CD4-positive, alpha-beta T cell treated with Interferon alpha-2 for 1 hour (primary cell): ENCODE measurements at regions not wholly inside any gene's neighbourhood (a gene's known extent, or its start where the extent isn't known, plus 50 kb on each side); places are given as distances from the start of the nearest gene placed in this dataset.

Experiments used
- DNase-seq, 2 donors: peaks; one replicate each; pipeline ENCODE4 v3.0.0-alpha.2; 2020 to 2022

DNA sequence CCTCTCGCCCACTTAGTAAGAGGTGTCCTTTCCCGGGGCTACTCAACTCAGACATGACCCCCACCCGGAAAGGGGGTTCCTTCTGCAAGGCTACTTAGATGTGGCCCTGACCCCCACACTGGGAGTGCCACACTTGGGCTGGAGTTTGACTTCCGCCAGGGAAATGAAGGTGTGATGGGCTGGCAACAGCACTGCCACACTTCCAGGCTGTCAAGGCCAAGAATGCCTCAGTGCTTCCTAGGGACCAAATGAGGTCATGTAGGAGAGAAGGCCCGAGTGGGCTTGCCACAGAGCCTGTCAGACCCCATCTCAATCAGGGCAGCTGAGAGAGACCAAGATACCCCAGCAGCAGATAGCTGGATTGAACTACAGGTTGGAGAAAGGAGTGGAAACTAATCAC is 55.5 kb downstream of the DRD1 start:
- DNase-seq, result no peak

DNA sequence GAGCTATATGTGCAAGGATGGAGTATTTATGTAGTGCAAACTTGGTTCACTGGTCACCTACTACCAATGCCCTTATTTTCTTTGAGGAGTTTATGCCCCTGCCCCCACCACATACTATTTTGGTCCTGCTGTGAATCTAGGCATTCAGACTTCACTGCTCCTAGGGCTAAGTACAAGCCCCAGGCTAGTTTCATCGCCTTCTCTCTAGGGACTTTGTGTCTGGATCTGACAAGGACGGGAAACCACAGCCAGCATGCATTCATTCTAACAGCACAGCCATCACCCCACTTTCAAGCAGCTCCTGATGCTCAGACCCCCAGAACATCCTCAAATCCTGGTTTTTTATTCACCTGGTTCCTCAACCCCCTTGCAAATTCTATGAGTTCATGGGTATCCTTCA is 56.8 kb downstream of the DRD1 start:
- no peak for DNase-seq

DNA sequence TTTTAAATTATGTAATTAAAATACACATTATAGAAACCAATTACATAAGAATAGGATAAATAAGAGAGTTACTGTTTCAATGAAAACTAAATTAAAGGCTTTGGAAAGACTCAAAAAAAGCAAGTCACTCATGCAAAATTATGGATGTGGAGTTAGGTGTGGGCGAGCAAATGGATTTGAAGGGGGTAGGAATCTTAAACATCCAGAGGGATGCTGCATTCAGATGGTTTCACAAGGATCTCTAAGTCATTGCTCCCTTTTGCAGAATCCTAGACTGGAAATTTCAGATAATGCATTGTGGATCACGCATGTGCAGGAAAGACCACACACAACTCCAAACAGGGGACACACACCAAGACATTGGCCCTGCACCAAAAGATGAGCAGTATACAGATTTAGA is 57.5 kb downstream of the DRD1 start:
- no peak for DNase-seq

DNA sequence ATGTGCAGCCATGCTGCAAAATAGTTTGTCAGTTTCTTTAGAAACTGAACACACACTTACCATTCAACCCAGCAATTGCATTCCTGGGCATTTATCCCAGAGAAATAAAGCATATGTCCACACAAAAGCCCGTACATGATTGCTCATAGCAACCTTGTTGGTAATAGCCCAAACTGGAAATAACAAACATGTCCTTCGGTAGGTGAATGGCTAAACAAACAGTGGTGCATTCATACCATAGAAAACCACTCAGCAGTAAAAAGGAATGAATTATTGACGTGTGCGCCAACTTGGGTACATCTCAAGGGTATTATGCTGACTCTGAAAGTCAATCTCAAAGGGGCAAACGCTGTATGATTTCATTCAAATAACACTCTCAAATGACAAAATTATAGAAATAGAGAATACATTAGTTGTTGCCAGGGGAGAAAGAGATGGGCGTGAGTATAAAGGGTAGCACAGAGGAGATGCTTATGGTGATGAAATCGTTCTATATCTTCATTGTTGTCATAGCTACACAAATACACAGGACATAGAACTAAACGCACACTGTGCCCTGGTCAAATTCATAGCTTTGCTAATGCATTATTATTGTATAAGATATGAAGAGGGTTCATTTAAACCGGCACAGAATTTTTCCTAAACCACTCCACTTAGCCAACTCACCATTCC is 58.2 kb downstream of the DRD1 start:
- no peak for DNase-seq

DNA sequence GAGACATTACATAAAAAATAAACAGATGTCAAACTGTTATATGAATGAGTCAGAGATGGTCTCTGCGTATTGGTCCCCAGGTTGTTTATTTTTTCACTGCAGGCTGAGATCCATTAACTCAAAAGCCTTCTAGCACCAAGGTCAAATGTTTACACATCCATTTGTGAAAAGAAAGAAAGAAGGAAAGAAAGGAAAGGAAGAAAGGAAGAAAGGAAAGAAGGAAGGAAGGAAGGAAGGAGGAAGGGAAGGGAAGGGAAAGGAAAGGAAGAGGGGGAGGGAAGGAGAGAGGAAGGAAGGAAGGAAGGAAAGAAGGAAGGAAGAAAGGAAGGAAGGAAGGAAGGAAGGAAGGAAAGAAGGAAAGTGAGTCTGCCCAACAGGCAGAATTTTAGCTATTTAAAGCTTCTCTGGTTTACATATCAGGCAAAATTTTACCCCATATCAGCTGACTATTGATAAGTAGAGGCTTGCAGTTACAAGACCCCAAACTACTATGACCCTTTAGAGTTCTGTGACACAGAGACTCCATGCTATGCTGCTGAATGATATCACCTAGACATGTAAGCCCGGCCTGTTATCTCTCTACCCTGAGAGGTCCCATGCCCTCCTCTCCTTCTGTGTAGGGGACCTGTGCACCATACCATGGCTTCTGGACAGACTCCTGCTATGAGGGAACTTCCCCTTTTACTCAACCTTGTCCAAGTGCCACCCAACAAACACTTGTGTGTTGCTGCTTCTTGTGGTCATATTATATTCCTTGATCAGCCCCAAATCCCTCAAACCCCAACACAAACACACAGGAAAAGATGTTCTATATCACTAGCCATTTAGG is 59.0 kb downstream of the DRD1 start:
- no peak for DNase-seq

DNA sequence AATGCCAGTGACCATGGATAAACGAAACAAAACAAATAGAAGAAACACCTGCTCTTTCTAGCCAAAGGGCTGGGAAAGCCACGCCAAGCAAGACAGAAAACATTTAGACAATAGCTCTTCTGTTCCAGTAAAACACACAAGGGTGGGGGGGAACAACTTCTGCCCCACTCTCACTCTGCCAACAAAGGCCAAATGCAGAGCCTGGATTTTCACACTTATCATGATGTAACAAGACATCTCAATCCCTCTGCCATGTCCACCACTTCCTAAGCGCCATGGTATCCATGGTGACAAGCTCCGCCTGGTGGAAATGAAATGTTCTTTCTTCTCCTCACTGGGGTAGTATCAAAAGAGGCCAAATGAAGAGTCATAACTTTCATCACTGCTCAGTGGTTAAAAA is 60.6 kb downstream of the DRD1 start:
- no peak for DNase-seq

DNA sequence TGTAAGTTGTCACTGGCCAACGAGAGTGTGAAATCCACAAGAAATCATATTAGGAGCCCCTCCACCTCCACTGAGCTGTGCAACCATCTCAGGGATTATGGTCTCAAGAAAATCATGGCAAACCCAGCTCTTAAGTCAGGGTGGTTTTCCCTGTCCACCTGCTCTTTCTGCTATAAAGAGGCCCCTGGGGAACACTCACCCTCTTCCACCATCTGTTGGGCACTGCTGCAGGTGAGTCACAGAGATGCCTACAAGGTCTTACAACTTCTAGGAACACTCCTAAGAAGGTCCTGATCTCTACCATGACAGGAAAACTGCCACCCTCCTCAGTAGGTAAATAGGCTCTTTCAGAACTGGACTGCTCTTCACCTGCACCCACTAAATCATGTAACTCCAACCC is 61.8 kb downstream of the DRD1 start:
- DNase-seq, result no peak

DNA sequence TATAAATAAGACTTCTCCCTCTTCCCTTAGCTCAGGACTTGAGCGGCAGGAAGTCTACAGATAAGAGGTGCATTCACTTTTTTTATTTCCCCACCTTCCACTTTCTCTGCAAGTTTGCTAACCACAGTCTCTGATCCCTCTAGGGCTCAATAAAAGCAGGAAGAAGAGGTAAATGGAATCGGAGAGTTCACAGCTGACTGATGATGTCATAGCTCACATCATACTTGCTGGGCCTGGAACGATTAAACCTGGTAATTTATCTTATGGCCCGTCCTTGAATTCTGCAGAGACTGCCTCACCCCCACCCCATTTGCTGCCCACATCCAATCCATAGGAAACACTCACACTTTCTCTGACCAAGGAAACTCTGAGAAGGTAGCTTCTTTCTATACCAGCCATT is 62.9 kb downstream of the DRD1 start:
- DNase-seq, result no peak

DNA sequence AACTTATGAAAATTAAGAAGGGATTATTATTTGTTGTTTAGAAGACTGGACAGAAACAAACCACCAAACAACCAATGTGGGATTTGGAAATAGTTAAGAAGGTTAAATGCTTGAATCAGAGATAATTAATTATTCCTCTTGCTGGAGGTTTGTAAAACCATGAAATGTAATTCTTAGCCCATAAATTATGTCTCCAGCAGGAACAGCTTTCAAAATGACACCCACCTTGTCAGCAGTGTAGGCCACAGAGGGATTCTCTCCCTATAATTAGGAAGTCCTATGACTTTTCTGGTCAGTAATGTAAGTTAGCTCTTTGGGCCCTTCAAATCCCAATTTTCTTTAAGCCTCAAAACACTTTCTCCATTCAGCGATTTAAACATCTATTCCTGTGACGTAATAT is 63.3 kb downstream of the DRD1 start:
- DNase-seq, result no peak

DNA sequence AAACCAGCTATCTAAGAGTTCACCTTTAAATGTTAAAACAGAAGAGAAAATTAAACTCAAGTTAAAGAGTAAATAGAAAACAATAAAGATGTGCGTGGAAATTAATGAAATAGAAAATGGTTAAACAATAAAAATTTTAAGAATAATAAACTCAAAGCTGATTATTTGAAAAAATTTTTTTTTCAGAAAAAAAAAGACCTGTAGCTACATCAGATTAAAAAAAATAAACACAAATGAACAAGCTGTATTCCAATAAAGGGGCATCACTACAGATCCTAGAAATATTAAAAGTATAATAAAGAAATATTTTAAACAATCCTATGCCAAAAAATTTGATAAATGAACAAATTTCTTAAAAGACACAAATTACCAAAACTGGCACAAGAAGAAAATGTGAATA is 64.1 kb downstream of the DRD1 start:
- DNase-seq, result no peak

DNA sequence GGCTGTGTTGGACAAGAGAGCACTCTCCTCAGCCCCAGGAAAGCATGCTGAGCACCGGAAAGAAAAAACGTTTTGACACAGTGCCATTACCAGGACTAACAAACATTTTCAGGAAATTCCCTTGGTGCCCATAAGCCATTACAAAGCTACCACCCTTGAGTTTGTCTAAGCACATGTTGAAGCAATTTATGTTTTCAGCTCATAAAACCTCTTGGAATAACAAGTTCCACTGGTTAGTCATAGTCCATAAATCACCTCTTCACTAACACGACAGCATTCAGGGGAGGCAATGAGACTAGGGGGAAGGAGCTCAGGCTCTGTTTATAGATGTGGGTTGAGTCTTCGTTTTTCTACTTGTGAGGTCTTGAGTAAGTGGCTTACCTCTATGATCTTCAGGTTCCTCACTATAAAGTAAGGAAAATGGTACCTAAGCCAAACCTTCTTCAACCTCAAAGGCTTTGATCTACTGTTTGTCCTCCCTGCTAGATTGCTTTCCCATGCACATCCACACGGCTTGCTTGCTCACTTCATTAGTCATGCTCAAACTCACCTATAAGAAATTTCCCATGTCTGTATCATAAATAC is 65.4 kb downstream of the DRD1 start:
- DNase-seq, result no peak

DNA sequence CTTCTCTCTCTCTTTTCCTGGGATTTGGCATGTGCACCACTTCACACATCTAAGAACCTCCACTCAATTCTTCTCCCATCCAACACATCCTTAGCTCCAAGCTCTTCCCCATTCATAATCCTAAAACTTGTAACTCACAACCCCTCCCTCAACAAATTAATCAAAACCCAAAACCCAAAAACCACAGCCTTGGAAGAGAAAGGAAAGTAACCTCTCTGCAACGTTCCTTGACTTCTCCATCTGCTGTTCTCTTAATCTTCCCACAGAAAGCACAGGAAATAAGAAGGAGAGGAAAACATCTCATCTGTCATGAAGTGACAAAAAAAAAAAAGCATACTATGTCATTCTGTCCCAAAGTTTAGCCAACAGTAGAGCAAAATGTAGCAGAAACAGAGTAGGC is 66.2 kb downstream of the DRD1 start:
- no peak for DNase-seq

DNA sequence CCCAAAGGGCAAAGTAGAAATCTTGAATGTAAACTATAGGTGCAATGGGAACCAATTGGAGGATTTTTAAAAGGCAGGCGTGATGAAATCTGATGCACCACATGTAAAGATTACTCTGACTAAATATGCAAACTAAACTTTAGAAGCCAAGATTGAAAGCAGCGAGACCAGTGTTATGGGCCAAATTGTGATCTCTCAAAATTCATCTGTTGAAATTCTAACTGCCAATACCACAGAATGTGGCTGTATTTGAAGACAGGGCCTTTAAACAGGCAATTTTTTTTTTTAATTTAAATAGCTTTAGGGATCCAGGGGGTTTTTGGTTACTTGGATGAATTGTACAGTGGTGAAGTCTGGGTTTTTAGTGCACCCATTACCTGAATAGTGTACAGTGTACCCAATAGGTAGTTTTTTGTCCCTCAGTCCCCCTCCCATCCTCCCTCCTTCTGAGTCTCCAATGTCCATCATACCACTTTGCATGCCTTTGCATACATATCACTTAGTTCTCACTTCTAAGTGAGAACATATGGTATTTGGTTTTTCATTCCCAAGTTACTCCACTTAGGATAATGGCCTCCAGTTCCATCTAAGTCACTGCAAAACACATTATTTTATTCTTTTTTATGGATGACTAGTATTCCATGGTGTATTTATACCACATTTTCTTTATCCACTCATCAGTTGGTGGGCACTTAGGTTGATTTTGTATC is 69.7 kb downstream of the DRD1 start:
- no peak for DNase-seq

DNA sequence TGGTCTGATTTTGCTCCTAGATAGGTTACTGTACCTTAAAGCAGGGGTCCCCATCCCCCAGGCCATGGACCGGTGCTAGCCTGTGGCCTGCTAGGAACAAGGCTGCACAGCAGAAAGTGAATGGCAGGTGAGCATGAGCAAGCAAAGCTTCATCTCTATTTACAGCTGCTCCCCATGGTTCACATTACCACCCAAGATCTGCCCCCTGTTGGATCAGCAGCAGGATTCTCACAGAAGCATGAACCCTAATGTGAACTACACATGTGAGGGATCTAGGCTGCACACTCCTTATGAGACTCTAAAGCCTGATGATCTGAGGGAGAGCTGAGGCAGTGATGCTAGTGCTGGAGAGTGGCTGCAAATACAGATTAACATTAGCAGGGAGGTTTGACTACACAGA is 78.1 kb downstream of the DRD1 start:
- no peak for DNase-seq

DNA sequence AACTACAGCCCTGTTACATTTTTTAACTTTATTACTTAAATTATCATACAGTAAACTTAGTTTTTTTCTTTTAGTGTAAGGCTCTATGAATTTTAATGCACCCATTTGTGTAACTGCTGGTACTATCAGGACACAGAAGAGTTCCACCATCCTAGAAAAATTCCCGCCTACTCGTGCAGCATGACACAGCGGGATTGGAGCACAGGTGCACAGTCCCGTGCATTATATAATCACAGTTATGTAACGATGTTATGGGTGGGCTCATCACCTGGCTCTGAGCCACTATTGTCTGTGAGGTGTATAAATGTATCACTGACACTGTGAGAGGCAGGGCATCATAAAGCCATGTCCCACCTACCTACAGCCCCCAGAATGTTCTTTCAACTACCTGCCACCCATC is 80.7 kb downstream of the DRD1 start:
- DNase-seq, result no peak

DNA sequence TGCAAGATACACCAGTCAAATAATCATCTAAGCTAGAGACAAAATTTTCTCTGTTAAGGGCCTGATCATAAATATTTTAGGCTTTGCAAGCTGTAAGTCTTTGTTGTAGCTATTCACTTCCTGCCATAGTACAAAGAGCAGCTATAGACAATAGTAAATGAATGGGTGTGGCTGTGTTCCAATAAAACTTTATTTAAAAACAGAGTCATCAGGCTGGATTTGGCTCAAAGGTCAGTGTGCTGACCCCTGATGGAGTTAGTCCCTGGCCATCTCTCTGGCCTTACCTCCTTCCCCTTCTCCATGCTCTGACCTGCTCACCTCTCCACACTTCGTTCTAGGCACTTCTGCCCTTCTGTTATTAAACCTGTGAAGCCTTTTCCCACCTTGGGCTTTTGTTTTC is 86.0 kb downstream of the DRD1 start:
- DNase-seq, result no peak

DNA sequence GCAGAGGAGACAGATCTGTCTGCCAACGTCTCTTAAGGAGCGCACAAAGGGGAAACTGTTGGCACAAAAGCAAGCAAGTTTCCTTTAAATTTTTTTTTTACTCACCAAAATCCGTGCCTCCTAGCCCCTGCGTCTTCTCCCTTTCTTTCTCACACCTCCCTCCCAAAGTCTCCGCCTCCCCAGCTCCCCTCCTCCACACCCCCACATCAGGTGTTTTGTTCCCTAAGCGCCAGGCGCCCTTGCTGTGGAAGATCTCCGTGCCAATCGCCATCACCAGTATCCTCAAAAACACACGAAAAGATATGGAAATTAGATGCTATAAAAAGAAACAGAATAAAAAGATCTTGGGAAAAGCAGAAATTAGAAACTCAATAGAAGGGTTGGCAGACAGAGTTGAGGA is 87.6 kb downstream of the DRD1 start:
- DNase-seq, result no peak

DNA sequence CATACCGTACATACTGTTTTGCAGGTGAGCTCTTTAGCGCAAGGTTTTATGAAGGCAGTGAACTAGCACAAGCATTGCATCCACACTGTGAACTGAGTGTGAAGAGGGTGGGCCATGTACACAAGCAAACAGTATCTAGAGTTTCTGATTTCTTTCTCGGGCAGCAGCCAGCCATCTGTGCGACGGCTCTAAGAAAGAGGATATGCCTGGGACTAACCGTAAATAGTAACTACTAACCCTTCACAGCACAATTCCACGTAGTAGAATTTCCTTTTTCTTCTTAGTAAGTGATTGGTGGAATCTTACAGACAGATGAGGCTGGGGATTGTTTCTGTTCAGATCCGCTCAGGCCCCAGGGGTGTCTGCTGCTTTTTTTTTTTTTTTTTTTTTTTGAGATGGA is 89.0 kb downstream of the DRD1 start:
- no peak for DNase-seq

DNA sequence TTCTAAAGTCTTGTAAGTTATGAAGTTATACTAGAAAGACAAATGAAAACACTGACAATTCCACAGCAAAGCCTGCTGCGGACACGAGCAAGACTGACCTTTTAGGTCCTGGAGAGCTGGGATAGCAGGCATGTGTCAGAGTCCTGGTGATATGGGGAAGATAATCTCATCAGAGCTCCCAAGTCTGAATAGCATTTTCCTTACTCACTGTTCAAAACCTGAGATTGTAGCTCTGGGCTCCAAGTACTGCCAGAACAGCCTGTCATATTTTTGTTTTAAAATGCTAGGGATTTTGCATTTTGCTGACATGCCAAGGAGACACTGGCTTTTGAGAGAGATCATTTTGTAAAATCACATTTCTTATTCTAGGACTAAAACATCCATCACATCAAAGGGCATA is 90.1 kb downstream of the DRD1 start:
- no peak for DNase-seq

DNA sequence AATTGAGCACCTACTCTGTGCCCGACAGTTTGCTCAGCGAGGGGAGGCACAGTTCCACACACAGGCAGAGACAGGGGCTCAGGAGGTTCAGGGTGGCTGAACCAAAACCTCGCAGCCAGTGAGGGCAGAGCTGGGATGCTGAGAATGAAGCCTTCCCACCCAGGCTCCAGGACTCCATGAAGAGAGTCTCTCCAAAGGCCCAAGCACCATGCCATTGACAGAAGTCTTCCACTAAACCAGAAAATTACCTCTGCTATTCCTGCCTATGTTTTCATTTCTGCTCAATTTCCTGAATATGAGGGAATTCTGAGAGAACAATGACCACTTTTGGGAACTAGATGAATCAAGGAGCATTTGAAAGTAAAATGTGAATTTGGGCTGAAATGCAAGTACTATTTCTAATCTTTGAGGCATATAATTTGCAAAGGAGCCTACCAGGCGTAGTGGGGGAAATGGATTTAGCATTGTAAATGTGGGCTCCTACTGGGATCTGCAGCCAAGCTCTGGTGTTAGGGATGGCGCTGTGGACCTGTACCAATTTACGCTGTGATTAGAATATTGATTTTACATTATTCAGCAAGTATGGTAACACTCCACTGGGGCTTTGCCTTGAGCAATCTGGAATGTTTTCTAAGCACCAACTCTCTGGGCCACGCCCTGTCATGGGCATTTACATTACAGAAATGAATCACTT is 91.9 kb downstream of the DRD1 start:
- DNase-seq, result no peak

DNA sequence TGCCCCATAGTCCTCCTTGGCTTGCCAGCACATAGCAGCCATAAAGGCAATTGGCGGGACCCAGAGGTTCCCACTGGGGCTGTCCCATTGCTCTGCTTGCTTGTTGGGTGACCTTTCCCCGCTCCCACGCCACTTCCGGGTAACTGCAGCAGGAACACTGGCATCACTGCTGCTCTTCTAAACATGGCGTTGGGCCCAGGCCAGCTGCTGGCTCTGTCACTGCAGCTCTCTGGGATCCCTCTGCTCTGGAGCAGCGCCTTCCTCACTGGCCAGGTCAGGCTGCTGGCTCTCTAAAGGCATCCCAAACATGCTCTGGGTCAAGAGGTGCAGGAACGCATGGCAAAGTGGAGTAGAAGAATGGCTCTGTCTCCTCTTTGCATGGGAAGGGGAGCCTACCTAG is 92.9 kb downstream of the DRD1 start:
- DNase-seq, result no peak

DNA sequence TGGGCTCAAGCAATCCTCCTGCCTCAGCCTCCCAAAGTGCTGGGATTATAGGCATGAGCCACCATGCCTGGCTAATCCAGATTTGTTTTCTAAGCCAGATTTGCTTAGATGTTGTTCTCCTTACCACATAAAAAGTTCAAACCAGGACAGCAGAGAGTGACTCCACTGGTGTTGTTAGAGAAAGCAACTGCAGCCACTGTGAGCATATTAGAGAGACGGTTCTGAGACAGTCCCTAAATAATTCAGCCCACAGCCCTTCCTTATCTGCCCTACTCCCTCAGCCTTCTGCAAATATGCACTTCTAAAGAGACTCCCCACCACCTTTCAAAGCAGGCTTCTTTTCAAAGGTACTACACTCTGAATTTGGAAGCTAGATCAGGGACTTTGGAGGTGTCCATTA is 96.1 kb downstream of the DRD1 start:
- no peak for DNase-seq

DNA sequence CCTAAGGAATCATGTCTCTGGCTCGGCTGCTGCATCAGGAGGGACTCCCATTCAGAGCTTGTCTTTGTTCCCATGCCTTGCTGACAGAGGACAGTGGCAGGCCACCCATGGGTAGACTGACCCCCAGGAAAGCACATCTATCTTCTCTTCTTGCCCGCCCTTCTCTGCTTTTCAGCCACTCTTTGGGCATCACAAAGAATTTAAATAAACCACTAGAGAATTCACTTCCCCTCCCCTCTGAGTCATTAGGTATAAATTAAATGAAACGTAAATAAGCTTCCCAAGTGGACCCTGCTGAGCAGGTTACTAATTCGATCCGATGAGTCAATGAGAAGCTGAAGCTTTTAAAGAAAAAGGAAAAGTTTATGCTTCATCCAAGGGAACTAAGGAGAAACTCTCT is 97.0 kb downstream of the DRD1 start:
- DNase-seq, result no peak
